Loucy (cell line): ENCODE measurements at regions not wholly inside any gene's neighbourhood (a gene's known extent, or its start where the extent isn't known, plus 50 kb on each side); places are given as distances from the start of the nearest gene placed in this dataset.

ENCODE experiments used
- H2AFZ ChIP-seq: fragments of 200-600 bp; sonication (generic); 2 replicates; pipeline ENCODE4 v1.6.0; 2016; ENCODE audit warnings: antibody characterized with exemption, mild to moderate bottlenecking, low read length, moderate library complexity
- H3F3A ChIP-seq: fragments of 200-600 bp; 2 replicates; pipeline ENCODE4 v1.6.0; 2016; ENCODE audit warnings: antibody characterized with exemption, low read depth, mild to moderate bottlenecking
- H3K27me3 ChIP-seq: fragments of 200-600 bp; sonication (generic); 2 replicates; pipeline ENCODE4 v1.6.1; 2014; ENCODE audit warnings: low read length, mild to moderate bottlenecking; ENCODE audit not compliant: insufficient read depth, poor library complexity, severe bottlenecking
- H3K36me3 ChIP-seq: fragments of 200-600 bp; sonication (generic); 2 replicates; pipeline ENCODE4 v1.6.1; 2016; ENCODE audit warnings: low read length; ENCODE audit not compliant: insufficient read depth
- H3K4me1 ChIP-seq: fragments of 200-600 bp; sonication (generic); 2 replicates; pipeline ENCODE4 v1.5.1; 2014; ENCODE audit warnings: low read length, mild to moderate bottlenecking; ENCODE audit not compliant: insufficient read depth, poor library complexity, severe bottlenecking
- H3K4me2 ChIP-seq: fragments of 200-600 bp; sonication (generic); 2 replicates; pipeline ENCODE4 v1.6.0; 2014; ENCODE audit warnings: antibody characterized with exemption, low read length, low read depth, mild to moderate bottlenecking; ENCODE audit not compliant: poor library complexity, severe bottlenecking
- H3K4me3 ChIP-seq: fragments of 200-600 bp; sonication (generic); 2 replicates; pipeline ENCODE4 v1.5.1; 2014; ENCODE audit warnings: low read length, mild to moderate bottlenecking, mixed read lengths; ENCODE audit not compliant: poor library complexity, severe bottlenecking
- H3K79me2 ChIP-seq: fragments of 200-600 bp; sonication (generic); 2 replicates; pipeline ENCODE4 v1.6.1; 2014; ENCODE audit warnings: low read length; ENCODE audit not compliant: insufficient read depth
- H3K9ac ChIP-seq: fragments of 200-600 bp; sonication (generic); 2 replicates; pipeline ENCODE4 v1.6.0; 2014; ENCODE audit warnings: mild to moderate bottlenecking, low read depth, low read length, moderate library complexity; ENCODE audit not compliant: poor library complexity, severe bottlenecking
- H3K9me2 ChIP-seq: fragments of 200-600 bp; sonication (generic); replicated peaks from 2 replicates; pipeline ENCODE4 v1.6.1; 2016; ENCODE audit warnings: low read depth, low read length, mixed read lengths
- H3K9me3 ChIP-seq: fragments of 200-600 bp; sonication (generic); 2 replicates; pipeline ENCODE4 v1.6.1; 2014; ENCODE audit warnings: mild to moderate bottlenecking, antibody characterized with exemption, low read length, low read depth; ENCODE audit not compliant: insufficient read depth
- H4K20me1 ChIP-seq: fragments of 200-600 bp; sonication (generic); 2 replicates; pipeline ENCODE4 v1.6.0; 2014; ENCODE audit warnings: antibody characterized with exemption, low read length, mild to moderate bottlenecking; ENCODE audit not compliant: insufficient read depth, poor library complexity, severe bottlenecking
- EZH2phosphoT487 ChIP-seq: fragments of 200-600 bp; IDR thresholded peaks from 2 replicates; pipeline ENCODE4 v1.6.1; 2018; ENCODE audit warnings: antibody characterized with exemption, mild to moderate bottlenecking, moderate library complexity, borderline replicate concordance
- TF ChIP-seq, protein P1 (sequence below): fragments of 200-600 bp; sonication (generic); conservative IDR thresholded peaks from 2 replicates; pipeline ENCODE4 v1.5.1; 2014; ENCODE audit warnings: mild to moderate bottlenecking, antibody characterized with exemption, low read length

DNA sequence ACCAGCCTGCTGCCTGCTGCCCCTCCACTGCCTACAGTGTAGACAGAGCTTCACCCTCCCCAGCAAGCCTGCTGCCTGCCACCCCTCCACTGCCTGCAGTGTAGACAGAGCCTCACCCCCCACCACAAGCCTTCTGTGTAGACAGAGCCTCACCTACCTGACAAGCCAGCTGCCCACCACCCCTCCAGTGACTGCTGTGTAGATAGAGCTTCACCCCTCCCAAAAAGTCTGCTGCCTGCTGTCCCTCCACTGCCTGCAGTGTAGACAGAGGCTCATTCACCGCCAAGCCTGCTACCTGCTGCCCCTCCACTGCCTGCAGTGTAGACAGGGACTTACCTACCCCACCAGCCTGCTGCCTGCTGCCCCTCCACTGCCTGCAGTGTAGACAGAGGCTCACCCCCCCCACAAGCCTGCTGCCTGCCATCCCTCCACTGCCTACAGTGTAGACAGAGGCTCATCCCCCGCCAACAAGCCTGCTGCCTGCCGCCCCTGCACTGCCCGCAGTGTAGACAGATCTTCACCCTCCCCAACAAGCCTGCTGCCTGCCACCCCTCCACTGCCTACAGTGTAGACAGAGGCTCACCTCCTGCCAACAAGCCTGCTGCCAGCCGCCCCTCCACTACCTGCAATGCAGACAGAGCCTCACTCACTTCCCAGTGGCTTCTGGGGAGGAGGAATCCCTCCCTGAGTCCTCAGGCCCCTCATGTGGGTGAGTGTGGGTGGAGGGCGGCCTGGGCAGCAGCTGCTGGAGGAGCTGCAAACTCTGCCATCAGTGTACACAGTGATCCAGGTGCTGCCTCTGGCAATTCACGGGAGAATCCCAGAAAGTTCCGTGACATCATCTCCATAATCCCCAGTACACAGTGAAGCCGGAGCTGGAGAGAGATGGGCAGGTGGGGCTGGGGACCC, 140.9 kb downstream of the DLL1 start:
- peaks cover 25% of the 10 kb centered on the region for H3K4me1 ChIP-seq

DNA sequence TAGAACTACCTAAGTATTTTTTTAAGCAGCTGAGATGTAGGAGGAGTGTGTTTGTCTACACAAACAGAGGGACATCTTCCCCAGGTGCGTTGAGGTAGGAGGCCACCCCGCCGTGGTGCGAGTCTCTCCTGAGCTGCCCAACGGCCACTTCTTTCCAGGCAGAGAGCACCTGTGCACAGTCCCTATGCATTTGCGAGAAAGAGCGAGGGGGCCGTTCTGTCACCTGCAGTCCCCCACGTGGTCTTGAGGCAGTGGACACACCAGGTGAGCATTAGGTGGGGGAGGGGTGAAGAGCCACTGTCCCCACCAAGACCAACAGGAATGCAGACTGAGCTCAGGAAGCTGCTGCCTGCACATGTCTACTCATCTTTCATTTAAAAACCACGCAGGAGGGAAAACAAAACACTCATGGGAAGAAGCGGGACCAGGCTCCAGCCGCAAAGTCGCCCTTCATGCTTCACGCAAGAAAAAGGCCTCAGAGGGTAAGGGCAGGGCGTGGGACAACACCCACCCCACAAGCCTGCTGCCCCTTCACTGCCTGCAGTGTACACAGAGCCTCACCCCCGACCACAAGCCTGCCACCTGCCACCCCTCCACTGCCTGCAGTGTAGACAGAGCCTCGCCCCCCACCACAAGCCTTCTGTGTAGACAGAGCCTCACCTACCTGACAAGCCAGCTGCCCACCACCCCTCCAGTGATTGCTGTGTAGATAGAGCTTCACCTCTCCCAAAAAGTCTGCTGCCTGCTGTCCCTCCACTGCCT, 142.0 kb downstream of the DLL1 start:
- H3K9me2 ChIP-seq, result no peaks in the 10 kb centered on the region
- H3K9me3 ChIP-seq, result peaks cover 7% of the 10 kb centered on the region; the same call in 1 of the 2 replicates
- H2AFZ ChIP-seq, result peak overlapping the region; percentile 71; the same call in 1 of the 2 replicates
- peak overlapping the region; percentile 74 for H3K4me2 ChIP-seq
- H4K20me1 ChIP-seq, result no peaks in the 10 kb centered on the region
- H3K27me3 ChIP-seq, result no peaks in the 10 kb centered on the region
- H3F3A ChIP-seq, result no peaks in the 10 kb centered on the region
- TF ChIP-seq EZH2phosphoT487, result no peak
- TF ChIP-seq, protein P1, sequence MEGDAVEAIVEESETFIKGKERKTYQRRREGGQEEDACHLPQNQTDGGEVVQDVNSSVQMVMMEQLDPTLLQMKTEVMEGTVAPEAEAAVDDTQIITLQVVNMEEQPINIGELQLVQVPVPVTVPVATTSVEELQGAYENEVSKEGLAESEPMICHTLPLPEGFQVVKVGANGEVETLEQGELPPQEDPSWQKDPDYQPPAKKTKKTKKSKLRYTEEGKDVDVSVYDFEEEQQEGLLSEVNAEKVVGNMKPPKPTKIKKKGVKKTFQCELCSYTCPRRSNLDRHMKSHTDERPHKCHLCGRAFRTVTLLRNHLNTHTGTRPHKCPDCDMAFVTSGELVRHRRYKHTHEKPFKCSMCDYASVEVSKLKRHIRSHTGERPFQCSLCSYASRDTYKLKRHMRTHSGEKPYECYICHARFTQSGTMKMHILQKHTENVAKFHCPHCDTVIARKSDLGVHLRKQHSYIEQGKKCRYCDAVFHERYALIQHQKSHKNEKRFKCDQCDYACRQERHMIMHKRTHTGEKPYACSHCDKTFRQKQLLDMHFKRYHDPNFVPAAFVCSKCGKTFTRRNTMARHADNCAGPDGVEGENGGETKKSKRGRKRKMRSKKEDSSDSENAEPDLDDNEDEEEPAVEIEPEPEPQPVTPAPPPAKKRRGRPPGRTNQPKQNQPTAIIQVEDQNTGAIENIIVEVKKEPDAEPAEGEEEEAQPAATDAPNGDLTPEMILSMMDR, result no peak
- no peaks in the 10 kb centered on the region for H3K79me2 ChIP-seq
- H3K36me3 ChIP-seq, result no peaks in the 10 kb centered on the region
- H3K4me1 ChIP-seq, result peaks cover 25% of the 10 kb centered on the region
- peak overlapping the region; percentile 52 for H3K4me3 ChIP-seq
- H3K9ac ChIP-seq, result peak overlapping the region; percentile 70

More for the DNA sequence above, 140.9 kb downstream of the DLL1 start:
- Histone ChIP-seq H3K79me2 (no peaks in the 10 kb centered on the region), H3F3A (no peaks in the 10 kb centered on the region), H3K4me3 (no peak overlapping the region), H2AFZ (no peak overlapping the region), H4K20me1 (no peaks in the 10 kb centered on the region), H3K9ac (no peak overlapping the region), H3K9me2 (no peaks in the 10 kb centered on the region), H3K4me2 (no peak overlapping the region), H3K36me3 (no peaks in the 10 kb centered on the region), H3K9me3 (0 out of 2 replicates have a peak, but pooled peaks cover 2% of the 10 kb centered on the region), H3K27me3 (no peaks in the 10 kb centered on the region)
- TF ChIP-seq EZH2phosphoT487, result no peak
- TF ChIP-seq, protein P1, result no peak

DNA sequence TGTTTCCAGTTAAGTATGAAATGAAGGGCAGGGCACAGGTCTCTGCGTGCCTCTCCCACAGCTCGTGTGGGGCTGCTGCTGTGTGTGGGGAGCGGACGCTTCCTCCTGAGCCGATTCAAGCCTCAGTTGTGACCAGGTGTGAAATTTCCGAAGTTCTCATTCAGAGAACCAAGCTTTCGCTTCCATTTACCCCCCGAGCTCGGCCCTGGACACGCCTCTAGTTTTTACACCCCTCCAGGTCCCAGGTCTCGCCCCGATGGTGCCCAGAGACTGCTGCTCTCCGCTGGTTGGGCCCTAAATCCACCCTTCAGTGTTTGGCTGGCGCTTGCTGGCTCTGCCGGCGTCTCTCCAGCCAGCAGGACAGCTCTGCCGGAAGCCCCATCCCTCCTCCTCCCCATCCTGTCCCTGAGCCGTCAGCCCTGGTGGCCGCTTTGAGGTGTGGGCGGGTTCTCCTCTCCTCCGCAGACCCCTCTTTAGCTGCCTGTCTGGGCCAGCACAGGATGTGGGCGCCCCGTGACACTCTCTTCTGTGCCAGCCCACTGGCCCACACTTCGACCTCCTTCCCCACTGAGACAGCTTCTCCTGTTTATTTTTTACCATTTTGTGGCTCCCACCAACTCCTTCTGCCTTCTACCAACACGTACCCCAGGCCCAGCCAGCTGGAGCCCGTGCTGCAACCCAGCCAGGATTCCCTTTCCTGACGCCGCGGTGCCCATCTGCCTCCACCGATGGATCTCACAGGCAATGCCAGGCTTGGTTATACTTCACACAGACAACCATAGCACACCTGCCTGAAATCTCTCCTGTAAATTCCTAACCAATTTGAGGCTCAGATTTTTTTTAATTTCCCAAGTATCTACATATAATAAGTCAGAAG, 142.8 kb downstream of the DLL1 start:
- no peaks in the 10 kb centered on the region for H3K9me2 ChIP-seq
- H3K4me2 ChIP-seq, result peak overlapping the region; percentile 74
- no peaks in the 10 kb centered on the region for H3K79me2 ChIP-seq
- no peaks in the 10 kb centered on the region for H3F3A ChIP-seq
- no peaks in the 10 kb centered on the region for H3K36me3 ChIP-seq
- H4K20me1 ChIP-seq, result no peaks in the 10 kb centered on the region
- peak overlapping the region; percentile 70 for H3K9ac ChIP-seq
- no peaks in the 10 kb centered on the region for H3K27me3 ChIP-seq
- H3K9me3 ChIP-seq, result peaks cover 13% of the 10 kb centered on the region; the same call in 1 of the 2 replicates
- H3K4me3 ChIP-seq, result peak overlapping the region; percentile 52
- H2AFZ ChIP-seq, result peak overlapping the region; percentile 71
- peaks cover 25% of the 10 kb centered on the region for H3K4me1 ChIP-seq
- TF ChIP-seq, protein P1, result no peak
- TF ChIP-seq EZH2phosphoT487, result no peak
